Mesodermal cell (in vitro differentiated cells): ENCODE measurements at regions not wholly inside any gene's neighbourhood (a gene's known extent, or its start where the extent isn't known, plus 50 kb on each side); places are given as distances from the start of the nearest gene placed in this dataset.

Experiments
- H3K27ac ChIP-seq: 2 replicates; pipeline ENCODE4 v1.7.0; 2013; ENCODE audit warnings: mild to moderate bottlenecking, low read depth, low read length, moderate library complexity; ENCODE audit not compliant: severe bottlenecking
- H3K36me3 ChIP-seq: 2 replicates; pipeline ENCODE4 v1.7.1; 2013; ENCODE audit warnings: mild to moderate bottlenecking, low read length, moderate library complexity; ENCODE audit not compliant: control insufficient read depth, insufficient read depth
- H3K4me1 ChIP-seq: one replicate; pipeline ENCODE4 v1.7.1; 2013; ENCODE audit warnings: mild to moderate bottlenecking, low read length; ENCODE audit not compliant: insufficient read depth, control insufficient read depth, poor library complexity, severe bottlenecking
- H3K4me3 ChIP-seq: 2 replicates; pipeline ENCODE4 v1.7.0; 2013; ENCODE audit warnings: low read length, control low read depth, mild to moderate bottlenecking; ENCODE audit not compliant: insufficient read depth, poor library complexity, severe bottlenecking; ENCODE audit errors: extremely low read depth
- H3K9me3 ChIP-seq: 2 replicates; pipeline ENCODE4 v1.7.1; 2013; ENCODE audit warnings: mild to moderate bottlenecking, low read length, moderate library complexity; ENCODE audit not compliant: control insufficient read depth
- WGBS, 2 experiments: methylation state at CpG; one replicate each; pipeline ENCODE4 v1.1.5; 2013; ENCODE audit warnings: missing lambda C conversion rate in 2 of 2; ENCODE audit not compliant: insufficient coverage in 2 of 2; 5-methylcytosine and 5-hydroxymethylcytosine counted together

DNA sequence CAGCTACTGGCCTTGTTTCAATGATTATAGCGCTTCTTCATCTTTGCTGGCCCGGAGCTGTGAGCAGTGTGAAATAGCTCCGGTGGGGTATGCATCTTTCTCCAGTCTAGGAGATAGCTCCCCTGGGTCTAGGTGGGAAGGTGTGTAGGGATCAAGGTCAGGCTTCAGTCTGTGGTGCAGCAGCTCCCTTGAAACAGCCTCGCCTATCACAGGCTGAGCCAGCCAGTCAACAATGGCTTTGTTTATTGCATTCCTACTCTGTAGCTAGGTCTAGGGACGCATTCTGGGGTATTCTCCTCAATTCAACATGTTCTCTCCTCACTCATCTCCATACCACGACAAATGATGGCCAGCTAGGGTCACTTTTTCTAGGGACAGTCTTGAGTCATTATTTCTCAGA is 646.8 kb upstream of the IGFBP3 start:
- Histone ChIP-seq H3K9me3 (no peaks in the 10 kb centered on the region), H3K36me3 (no peaks in the 10 kb centered on the region), H3K4me1 (peaks cover 13% of the 10 kb centered on the region), H3K4me3 (no peak overlapping the region), H3K27ac (no peak overlapping the region)
- 90 to 96% methylated on average over 4 to 5 of the region's 6 CpGs for WGBS, 2 experiments

GRCh38 chr7:46566097-46566774 is 645.2 kb upstream of the IGFBP3 start:
- Histone ChIP-seq H3K4me1 (peaks cover 13% of the 10 kb centered on the region), H3K9me3 (no peaks in the 10 kb centered on the region), H3K4me3 (no peak overlapping the region), H3K36me3 (no peaks in the 10 kb centered on the region), H3K27ac (no peak overlapping the region)
- WGBS, 2 experiments, result 94 to 100% methylated on average over 1 to 2 of the region's 4 CpGs

DNA sequence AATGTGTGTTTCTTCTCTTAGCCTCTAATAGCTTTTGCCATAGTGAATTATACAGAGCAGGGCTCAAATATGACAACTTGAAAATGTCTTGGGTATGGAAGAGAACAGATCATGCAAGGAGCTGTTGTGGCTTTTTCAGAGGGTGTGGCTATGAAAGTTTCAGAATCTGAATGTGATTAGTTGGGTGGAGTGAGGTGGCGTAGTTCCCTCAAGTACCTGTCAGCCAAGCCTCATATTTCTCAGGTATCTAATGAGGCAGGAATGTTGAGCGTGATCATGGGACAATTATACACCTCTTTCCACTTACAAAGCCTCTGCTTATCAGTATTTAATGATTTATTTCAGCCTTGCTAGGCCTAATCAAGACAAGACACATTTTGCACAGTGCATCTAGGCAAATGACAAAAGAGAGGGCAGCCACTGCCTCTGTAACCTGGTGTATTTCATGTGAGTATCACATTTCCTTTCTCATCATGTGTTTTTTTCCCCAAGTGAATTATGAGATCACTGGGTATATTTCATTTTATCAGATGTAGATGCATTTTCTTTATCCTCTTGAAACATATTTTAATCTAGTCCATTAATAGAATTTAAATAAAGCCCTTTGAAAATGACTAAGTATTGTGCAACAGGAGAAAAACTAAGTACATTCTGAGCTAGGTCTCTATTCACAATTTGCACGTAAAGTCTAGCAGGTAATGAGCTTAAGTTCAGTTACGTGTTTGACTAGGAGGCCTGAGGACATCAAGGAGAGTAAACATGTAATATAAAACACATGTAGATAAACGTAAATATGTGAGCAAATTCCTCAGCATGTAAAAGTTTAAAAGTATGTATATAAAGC is 644.4 kb upstream of the IGFBP3 start:
- WGBS, 2 experiments, result 100% methylated on average over 3 of the region's 5 CpGs; no CpG with 5 or more reads in 1 of the 2 experiments
- Histone ChIP-seq H3K4me1 (peaks cover 13% of the 10 kb centered on the region), H3K27ac (no peak overlapping the region), H3K36me3 (no peaks in the 10 kb centered on the region), H3K4me3 (no peak overlapping the region), H3K9me3 (no peaks in the 10 kb centered on the region)

DNA sequence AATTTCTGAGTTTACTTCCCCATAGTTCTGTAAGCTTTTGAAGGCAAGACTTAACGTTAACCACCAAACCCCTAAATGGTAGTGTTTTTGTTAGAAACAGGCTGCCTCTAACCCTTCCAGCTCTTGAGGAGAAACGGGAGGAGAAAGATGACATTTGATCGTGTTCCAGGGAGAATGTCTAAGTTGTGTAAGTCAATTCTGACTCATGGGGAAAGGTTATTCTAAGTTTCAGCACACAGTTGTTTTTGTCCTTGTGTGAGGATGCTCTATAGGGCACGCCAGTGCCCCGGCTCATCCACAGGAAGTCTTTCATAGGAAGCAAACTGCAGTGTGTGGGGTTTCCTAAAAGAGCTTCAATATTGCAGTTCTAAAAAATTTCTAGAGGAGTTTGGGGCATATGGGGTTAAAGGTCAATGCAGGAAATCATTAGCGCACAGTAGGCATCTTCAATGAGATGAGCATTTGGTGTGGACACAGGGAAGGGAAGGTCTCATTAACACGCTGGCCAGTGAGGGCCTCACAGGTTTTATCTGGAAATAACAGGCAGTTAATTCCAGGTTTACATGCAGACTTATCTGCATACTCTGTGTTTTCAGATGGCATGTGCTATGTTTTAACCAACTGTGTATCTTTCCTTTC is 638.2 kb upstream of the IGFBP3 start:
- 92 to 95% methylated on average over 6 to 7 of the region's 7 CpGs for WGBS, 2 experiments
- Histone ChIP-seq H3K9me3 (no peaks in the 10 kb centered on the region), H3K36me3 (no peaks in the 10 kb centered on the region), H3K27ac (no peak overlapping the region), H3K4me1 (peaks cover 5% of the 10 kb centered on the region), H3K4me3 (no peak overlapping the region)

GRCh38 chr7:46558482-46559193 is 637.6 kb upstream of the IGFBP3 start:
- no peaks in the 10 kb centered on the region for H3K36me3 ChIP-seq
- no peak overlapping the region for H3K27ac ChIP-seq
- H3K9me3 ChIP-seq, result no peaks in the 10 kb centered on the region
- 68 to 100% methylated on average over 1 to 2 of the region's 3 CpGs for WGBS, 2 experiments
- H3K4me3 ChIP-seq, result no peak overlapping the region
- H3K4me1 ChIP-seq, result peaks cover 5% of the 10 kb centered on the region

DNA sequence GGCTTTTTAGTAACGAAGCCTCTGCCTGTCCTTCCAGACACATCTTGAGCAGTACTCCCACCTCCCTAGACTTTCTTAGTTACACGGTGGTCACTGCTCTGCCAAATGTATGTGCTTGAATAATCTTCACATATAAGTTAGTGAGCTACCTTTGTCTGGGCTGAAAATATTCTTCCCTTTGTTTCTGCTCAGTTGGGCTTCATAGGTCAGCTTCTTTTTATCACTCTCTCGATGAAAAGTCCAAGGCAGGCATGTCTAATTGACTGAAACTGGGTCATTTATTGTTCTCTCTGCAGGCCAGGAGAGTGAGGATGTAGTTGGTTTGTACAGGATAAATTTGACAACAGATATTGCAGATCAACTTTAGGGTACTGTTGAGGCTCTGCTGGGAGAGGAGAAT is 636.7 kb upstream of the IGFBP3 start:
- no peak overlapping the region for H3K27ac ChIP-seq
- WGBS, 2 experiments, result 97 to 100% methylated on average over 2 to 3 of the region's 3 CpGs
- H3K9me3 ChIP-seq, result no peaks in the 10 kb centered on the region
- peaks cover 5% of the 10 kb centered on the region for H3K4me1 ChIP-seq
- H3K4me3 ChIP-seq, result no peak overlapping the region
- no peaks in the 10 kb centered on the region for H3K36me3 ChIP-seq

GRCh38 chr7:46557295-46557711 is 636.2 kb upstream of the IGFBP3 start:
- H3K4me1 ChIP-seq, result peaks cover 5% of the 10 kb centered on the region
- H3K9me3 ChIP-seq, result no peaks in the 10 kb centered on the region
- H3K27ac ChIP-seq, result no peak overlapping the region
- 89 to 94% methylated on average over 2 to 5 of the region's 5 CpGs for WGBS, 2 experiments
- H3K4me3 ChIP-seq, result no peak overlapping the region
- no peaks in the 10 kb centered on the region for H3K36me3 ChIP-seq

DNA sequence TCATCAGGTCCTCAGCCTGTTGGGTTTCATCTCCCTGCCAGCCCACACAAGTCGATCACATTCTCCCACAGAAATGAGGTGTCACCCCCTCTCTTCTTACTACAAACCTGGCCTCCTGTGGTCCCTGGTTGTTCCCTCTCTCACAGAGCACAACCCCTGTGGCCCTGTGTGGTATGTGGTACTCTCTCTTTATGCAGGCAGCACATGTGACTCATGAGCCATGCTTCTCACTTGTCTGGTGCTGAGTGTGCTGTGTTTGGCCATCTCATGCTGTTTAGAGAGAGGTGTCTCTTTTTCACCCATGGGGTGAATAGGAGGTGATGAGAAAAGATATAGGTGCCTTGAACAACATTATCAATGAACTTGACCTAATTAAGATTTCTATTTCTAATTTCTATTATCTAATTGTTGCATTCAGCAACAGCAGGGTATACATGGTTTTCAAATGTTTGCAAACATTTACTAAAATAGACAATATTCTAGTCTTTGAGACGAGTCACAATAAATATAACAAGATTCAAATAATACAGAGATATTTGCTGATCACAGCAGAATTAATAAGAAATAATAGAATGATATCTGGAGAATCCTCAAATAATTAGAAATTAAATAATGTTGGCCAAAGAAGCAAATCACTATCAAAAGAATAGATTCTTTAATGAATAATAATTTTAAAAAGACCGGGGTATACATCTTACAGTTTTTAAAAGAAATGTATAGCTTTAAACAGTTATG is 633.8 kb upstream of the IGFBP3 start:
- H3K4me1 ChIP-seq, result peaks cover 5% of the 10 kb centered on the region
- WGBS, 2 experiments, result 80 to 100% methylated on average over 1 of the region's 3 CpGs
- H3K36me3 ChIP-seq, result no peaks in the 10 kb centered on the region
- H3K4me3 ChIP-seq, result no peak overlapping the region
- no peak overlapping the region for H3K27ac ChIP-seq
- H3K9me3 ChIP-seq, result no peaks in the 10 kb centered on the region

- no CpG with 5 or more reads among the region's 1 CpG for WGBS, 2 experiments
- H3K27ac ChIP-seq, result no peak overlapping the region
- no peaks in the 10 kb centered on the region for H3K4me1 ChIP-seq
- no peaks in the 10 kb centered on the region for H3K36me3 ChIP-seq
- no peaks in the 10 kb centered on the region for H3K9me3 ChIP-seq
- H3K4me3 ChIP-seq, result no peak overlapping the region
Observed at GRCh38 chr7:46551603-46552002, 630.5 kb upstream of the IGFBP3 start.

DNA sequence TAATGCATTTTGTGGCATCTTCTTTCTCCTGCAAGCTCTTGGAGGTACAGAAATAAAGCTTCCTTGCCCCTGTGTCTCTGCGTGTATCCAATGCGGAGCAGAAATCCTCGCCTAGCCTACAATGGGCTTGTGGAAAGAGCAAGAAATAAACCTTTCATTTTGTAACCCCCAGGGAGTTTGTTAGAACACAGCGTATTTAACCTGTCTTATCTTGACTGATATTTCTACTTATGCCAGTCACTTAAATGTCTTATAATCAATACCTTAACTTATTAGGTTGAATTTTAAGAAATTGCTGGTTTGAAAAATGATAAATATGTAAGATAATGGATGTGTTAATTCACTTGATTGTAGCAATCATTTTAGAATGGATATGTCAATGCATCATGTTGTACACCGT is 629.8 kb upstream of the IGFBP3 start:
- Histone ChIP-seq H3K9me3 (no peaks in the 10 kb centered on the region), H3K4me1 (peaks cover 4% of the 10 kb centered on the region), H3K27ac (no peak overlapping the region), H3K36me3 (no peaks in the 10 kb centered on the region), H3K4me3 (no peak overlapping the region)
- 80 to 91% methylated on average over 3 to 4 of the region's 5 CpGs for WGBS, 2 experiments
